ENCODE measurements at regions not wholly inside any gene's neighbourhood (a gene's known extent, or its start where the extent isn't known, plus 50 kb on each side); places are given as distances from the start of the nearest gene placed in this dataset.

DNA sequence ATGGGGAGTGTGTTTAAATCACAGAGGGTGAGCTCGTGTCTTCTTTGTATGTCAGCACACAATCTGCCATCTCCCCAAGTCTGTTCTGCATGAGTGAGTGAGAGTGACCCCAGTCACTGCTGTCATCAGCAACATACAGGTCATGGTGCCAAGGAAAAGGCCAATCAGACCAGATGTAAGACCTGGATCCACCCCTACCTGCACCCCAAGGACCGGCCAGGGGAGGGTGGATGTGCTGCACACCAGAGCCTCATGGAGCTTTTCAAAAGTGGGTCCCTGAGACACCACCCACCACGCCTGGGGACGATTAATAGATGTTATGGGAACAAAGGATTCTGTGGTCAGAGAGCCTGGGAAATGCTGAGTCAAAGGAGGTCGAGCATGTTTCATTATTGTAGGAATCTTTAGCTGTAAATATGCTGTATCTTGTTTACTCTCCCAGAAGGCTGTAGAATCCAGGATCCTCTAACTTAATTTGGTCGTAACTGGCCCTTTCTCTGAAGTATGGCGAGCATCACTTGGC lies 420.5 kb downstream of the RPS24 start:
- intact Hi-C loops (cut with DNase I), result no loop called here
- no peaks in the 10 kb centered on the region for H3K27me3 ChIP-seq
- no peak overlapping the region for H3K27ac ChIP-seq
- TF ChIP-seq, protein P1, sequence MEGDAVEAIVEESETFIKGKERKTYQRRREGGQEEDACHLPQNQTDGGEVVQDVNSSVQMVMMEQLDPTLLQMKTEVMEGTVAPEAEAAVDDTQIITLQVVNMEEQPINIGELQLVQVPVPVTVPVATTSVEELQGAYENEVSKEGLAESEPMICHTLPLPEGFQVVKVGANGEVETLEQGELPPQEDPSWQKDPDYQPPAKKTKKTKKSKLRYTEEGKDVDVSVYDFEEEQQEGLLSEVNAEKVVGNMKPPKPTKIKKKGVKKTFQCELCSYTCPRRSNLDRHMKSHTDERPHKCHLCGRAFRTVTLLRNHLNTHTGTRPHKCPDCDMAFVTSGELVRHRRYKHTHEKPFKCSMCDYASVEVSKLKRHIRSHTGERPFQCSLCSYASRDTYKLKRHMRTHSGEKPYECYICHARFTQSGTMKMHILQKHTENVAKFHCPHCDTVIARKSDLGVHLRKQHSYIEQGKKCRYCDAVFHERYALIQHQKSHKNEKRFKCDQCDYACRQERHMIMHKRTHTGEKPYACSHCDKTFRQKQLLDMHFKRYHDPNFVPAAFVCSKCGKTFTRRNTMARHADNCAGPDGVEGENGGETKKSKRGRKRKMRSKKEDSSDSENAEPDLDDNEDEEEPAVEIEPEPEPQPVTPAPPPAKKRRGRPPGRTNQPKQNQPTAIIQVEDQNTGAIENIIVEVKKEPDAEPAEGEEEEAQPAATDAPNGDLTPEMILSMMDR (IDR thresholded peaks at IDR 0.05), result no peak
- no peak for TF ChIP-seq POLR2A (IDR thresholded peaks at IDR 0.05)
- H3K36me3 ChIP-seq, result no peaks in the 10 kb centered on the region
- no peak overlapping the region for H3K4me3 ChIP-seq (replicated peaks in 1 of 3)
- no peak for DNase-seq
- 88 to 90% methylated on average over 7 of the region's 7 CpGs for WGBS, 2 donors
- H3K9me3 ChIP-seq, result no peaks in the 10 kb centered on the region
- H3K4me1 ChIP-seq, result peaks cover 0 to 12% of the 10 kb centered on the region in 2 donors

DNA sequence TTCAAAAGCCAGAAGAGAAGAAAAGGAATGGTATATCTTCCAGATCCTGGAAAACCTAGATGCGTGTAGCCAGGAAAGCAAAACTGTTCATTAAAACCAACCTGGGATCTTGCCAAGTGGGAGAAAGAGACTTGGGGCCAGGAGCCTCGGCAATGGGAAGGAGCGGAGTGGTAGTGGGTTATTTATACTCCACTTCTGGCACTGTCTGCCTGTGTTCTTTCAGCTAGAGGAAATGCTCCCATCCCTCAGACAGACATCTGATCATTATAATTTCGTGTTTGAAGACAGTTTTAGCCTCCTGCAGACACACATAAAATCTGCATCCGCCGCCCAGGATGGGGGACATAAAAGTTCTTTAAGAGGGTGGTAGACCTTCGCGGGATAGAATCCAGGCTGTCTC lies 421.6 kb downstream of the RPS24 start:
- H3K27ac ChIP-seq, result no peak overlapping the region

GRCh38 chr10:78455811-78456210 lies 422.1 kb downstream of the RPS24 start:
- no peak overlapping the region for H3K27ac ChIP-seq
- 87 to 89% methylated on average over 9 of the region's 9 CpGs for WGBS, 2 donors
- TF ChIP-seq, protein P1 (IDR thresholded peaks at IDR 0.05), result no peak
- TF ChIP-seq POLR2A (IDR thresholded peaks at IDR 0.05), result no peak

More for the DNA sequence above, 421.6 kb downstream of the RPS24 start:
- H3K9me3 ChIP-seq, result no peaks in the 10 kb centered on the region
- no peak overlapping the region for H3K4me3 ChIP-seq (replicated peaks in 1 of 3)
- peaks cover 0 to 16% of the 10 kb centered on the region in 2 donors for H3K4me1 ChIP-seq
- no peaks in the 10 kb centered on the region for H3K36me3 ChIP-seq
- no peak for TF ChIP-seq POLR2A (IDR thresholded peaks at IDR 0.05)
- intact Hi-C loops (cut with DNase I), result no loop called here
- 84 to 86% methylated on average over 8 of the region's 8 CpGs for WGBS, 2 donors
- no peaks in the 10 kb centered on the region for H3K27me3 ChIP-seq
- no peak for DNase-seq

GRCh38 chr10:78456649-78457400 lies 423.2 kb downstream of the RPS24 start:
- Histone ChIP-seq H3K27me3 (no peaks in the 10 kb centered on the region), H3K27ac (no peak overlapping the region), H3K4me1 (peaks cover 0 to 16% of the 10 kb centered on the region in 2 donors), H3K4me3 (replicated peaks in 1 of 3) (no peak overlapping the region), H3K9me3 (no peaks in the 10 kb centered on the region), H3K36me3 (no peaks in the 10 kb centered on the region)
- TF ChIP-seq POLR2A (IDR thresholded peaks at IDR 0.05), result no peak
- TF ChIP-seq, protein P1 (IDR thresholded peaks at IDR 0.05), result no peak
- intact Hi-C loops (cut with DNase I), result no loop called here
- no peak for DNase-seq
- 73 to 82% methylated on average over 11 to 13 of the region's 13 CpGs for WGBS, 2 donors

More at GRCh38 chr10:78455811-78456210, 422.1 kb downstream of the RPS24 start:
- intact Hi-C loops (cut with DNase I), result no loop called here
- Histone ChIP-seq H3K36me3 (no peaks in the 10 kb centered on the region), H3K9me3 (no peaks in the 10 kb centered on the region), H3K4me3 (replicated peaks in 1 of 3) (no peak overlapping the region), H3K4me1 (peaks cover 0 to 16% of the 10 kb centered on the region in 2 donors), H3K27me3 (no peaks in the 10 kb centered on the region)
- DNase-seq, result no peak

- Histone ChIP-seq H3K27ac (no peak overlapping the region), H3K27me3 (no peaks in the 10 kb centered on the region), H3K4me1 (peaks cover 0 to 22% of the 10 kb centered on the region in 2 donors), H3K36me3 (no peaks in the 10 kb centered on the region), H3K4me3 (replicated peaks in 1 of 3) (no peak overlapping the region), H3K9me3 (no peaks in the 10 kb centered on the region)
- no peak for TF ChIP-seq POLR2A (IDR thresholded peaks at IDR 0.05)
- TF ChIP-seq, protein P1 (IDR thresholded peaks at IDR 0.05), result no peak
- DNase-seq, result no peak
- 93 to 97% methylated on average over 7 to 8 of the region's 8 CpGs for WGBS, 2 donors
- intact Hi-C loops (cut with DNase I), result no loop called here
Observed at GRCh38 chr10:78457804-78458482, 424.3 kb downstream of the RPS24 start.

All from thyroid gland (tissue), 4 donors.